GM12891 (cell line): ENCODE measurements at regions not wholly inside any gene's neighbourhood (a gene's known extent, or its start where the extent isn't known, plus 50 kb on each side); places are given as distances from the start of the nearest gene placed in this dataset.

Source experiments
- DNase-seq: peaks from one replicate; pipeline ENCODE4 v3.0.0; 2011; ENCODE audit warnings: low spot score; ENCODE audit not compliant: insufficient read length
- FAIRE-seq: peaks from 2 replicates; lab custom pipeline; 2011; peaks lifted over from hg19 to GRCh38; lab: Jason Lieb, UNC
- PAX5 ChIP-seq: IDR thresholded peaks from 2 replicates; pipeline ENCODE4 v1.6.1; 2011; ENCODE audit warnings: low read length, moderate library complexity, mild to moderate bottlenecking; ENCODE audit not compliant: insufficient read depth, severe bottlenecking
- POLR2A ChIP-seq: IDR thresholded peaks from 2 replicates; pipeline ENCODE4 v1.6.1; 2011; ENCODE audit warnings: low read depth, low read length, control low read depth
- POLR2AphosphoS5 ChIP-seq: IDR thresholded peaks from 2 replicates; pipeline ENCODE4 v1.6.1; 2011; ENCODE audit warnings: low read depth, low read length, control low read depth
- POU2F2 ChIP-seq: IDR thresholded peaks from 2 replicates; pipeline ENCODE4 v1.6.1; 2011; ENCODE audit warnings: low read depth, mild to moderate bottlenecking, control low read depth, low read length, moderate library complexity
- SPI1 ChIP-seq: IDR thresholded peaks from 2 replicates; pipeline ENCODE4 v1.6.1; 2011; ENCODE audit warnings: low read depth, low read length, control low read depth
- TAF1 ChIP-seq: IDR thresholded peaks from 2 replicates; pipeline ENCODE4 v1.6.1; 2011; ENCODE audit warnings: low read depth, low read length, control low read depth

DNA sequence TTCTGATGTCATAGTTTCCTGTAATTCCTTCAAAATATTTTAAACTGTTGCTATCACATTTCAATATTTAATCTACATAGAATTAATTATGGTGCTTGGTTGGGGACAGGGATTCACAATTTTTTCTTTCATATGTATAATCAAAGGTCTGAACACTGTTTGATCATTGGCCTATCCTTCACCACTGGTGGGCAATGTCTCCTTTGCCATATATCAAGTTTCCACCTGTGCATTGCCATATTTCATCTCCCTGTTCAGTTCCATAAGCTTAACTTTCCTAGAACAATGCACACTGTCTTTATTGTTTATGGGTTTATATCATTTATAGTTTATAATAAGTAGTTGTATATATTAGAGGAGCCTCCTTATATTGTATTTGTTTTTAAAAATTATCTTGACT is 374.9 kb upstream of the PTBP2 start:
- DNase-seq (no peak), FAIRE-seq (no peak)
- TF ChIP-seq SPI1 (no peak), TAF1 (no peak), PAX5 (no peak), POLR2AphosphoS5 (no peak), POU2F2 (no peak), POLR2A (no peak)

DNA sequence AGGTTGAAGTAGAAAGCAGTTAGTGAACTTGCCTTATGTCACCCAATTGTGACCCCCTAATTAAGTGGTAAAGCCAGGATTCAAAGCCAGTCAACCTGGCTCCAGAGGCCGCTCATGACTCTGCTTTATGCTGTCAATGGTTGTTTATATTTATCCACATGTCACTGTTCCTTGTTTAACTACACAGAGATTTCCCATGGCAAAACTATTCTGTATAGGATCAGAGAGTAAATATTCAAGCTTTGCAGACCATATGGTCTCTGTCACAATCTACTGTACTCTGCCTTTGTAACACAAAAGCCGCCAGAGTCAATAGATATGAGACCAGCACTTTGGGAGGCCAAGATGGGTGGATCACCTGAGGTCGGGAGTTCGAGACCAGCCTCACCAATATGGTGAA is 371.7 kb upstream of the PTBP2 start:
- TF ChIP-seq TAF1 = no peak
- no peak for TF ChIP-seq PAX5
- no peak for TF ChIP-seq POU2F2
- TF ChIP-seq SPI1 = no peak
- no peak for TF ChIP-seq POLR2A
- TF ChIP-seq POLR2AphosphoS5 = no peak
- DNase-seq (no peak), FAIRE-seq (no peak)

GRCh38 chr1:96352733-96353132 is 368.9 kb upstream of the PTBP2 start:
- no peak for DNase-seq
- no peak for TF ChIP-seq POU2F2
- no peak for TF ChIP-seq PAX5
- TF ChIP-seq TAF1 = no peak
- no peak for TF ChIP-seq POLR2A
- TF ChIP-seq POLR2AphosphoS5 = no peak
- no peak for TF ChIP-seq SPI1
- FAIRE-seq = no peak

DNA sequence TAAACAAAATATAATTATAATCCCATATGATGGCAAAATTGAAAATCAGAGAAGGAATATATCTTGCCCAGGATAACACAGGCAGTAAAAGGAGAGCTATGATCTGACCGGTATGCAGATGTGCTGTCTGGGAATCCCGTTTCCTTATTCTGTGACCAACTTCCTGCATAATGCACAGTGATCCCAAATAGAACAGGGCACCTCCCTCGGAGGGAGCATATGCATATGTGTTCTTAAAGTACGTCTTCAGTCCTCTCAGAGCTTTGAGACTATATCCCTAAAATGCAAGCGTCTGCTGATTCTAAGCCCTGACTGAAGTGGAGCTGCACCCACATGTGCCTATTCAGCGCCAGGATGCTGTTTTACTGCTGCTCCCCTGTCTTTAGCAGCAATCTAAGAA is 366.1 kb upstream of the PTBP2 start:
- DNase-seq = no peak
- TF ChIP-seq SPI1 (no peak), POLR2A (no peak), TAF1 (no peak), POU2F2 (no peak), PAX5 (no peak), POLR2AphosphoS5 (no peak)
- FAIRE-seq = no peak

- FAIRE-seq (no peak), DNase-seq (no peak)
- TF ChIP-seq PAX5 = no peak
- no peak for TF ChIP-seq SPI1
- no peak for TF ChIP-seq TAF1
- TF ChIP-seq POU2F2 = no peak
- no peak for TF ChIP-seq POLR2AphosphoS5
- TF ChIP-seq POLR2A = no peak
Measured at GRCh38 chr1:96355961-96356360, 365.6 kb upstream of the PTBP2 start.

DNA sequence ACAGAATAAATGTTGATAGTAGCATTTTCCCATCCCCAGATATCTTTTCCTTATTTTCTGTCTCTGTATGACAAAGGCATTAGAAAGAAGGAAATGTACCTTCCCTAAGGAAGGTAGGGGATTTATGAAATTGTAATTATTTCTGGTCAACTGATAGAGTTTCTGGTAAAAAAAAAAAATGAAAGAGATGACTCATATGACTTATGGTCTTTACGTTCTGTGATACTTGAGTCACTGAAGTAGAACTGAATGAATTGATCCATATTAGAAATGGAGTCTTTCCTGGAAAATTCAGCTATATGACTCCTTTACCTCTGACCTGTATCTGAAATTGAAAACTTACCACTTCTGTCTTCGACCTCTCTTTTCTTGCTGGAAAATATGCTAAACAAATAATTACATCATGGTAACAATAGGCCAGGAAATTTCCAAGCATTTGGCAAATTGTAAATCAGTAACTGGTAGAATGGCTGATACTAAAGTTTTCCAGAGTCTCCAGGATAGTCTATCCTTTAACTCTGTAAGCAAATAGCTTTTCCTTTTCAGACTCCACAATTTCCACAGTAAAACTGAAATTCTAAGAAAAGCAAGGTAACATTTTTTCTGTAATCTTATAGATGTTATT is 364.3 kb upstream of the PTBP2 start:
- no peak for TF ChIP-seq POLR2AphosphoS5
- TF ChIP-seq SPI1 = no peak
- TF ChIP-seq POLR2A = no peak
- no peak for TF ChIP-seq TAF1
- no peak for TF ChIP-seq POU2F2
- TF ChIP-seq PAX5 = no peak
- no peak for FAIRE-seq
- DNase-seq = no peak

DNA sequence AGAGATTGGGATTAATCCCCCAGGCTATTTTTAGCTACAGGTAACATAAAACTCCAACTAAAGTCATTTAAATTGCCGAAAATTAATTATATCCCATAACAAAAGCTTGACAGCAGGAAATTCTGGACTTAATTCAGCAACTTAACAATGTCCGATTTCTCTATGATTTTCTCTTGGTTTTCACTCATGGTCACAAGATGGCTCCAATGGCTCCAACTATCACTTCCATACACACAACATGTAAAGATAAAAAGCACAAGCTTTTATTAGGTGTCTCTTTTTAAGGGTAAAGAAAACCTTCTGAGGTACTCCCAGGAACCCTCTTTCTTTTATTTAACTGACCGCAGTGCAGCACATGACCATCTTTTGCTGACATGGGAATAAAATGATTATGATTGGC is 363.5 kb upstream of the PTBP2 start:
- FAIRE-seq = no peak
- DNase-seq = no peak

DNA sequence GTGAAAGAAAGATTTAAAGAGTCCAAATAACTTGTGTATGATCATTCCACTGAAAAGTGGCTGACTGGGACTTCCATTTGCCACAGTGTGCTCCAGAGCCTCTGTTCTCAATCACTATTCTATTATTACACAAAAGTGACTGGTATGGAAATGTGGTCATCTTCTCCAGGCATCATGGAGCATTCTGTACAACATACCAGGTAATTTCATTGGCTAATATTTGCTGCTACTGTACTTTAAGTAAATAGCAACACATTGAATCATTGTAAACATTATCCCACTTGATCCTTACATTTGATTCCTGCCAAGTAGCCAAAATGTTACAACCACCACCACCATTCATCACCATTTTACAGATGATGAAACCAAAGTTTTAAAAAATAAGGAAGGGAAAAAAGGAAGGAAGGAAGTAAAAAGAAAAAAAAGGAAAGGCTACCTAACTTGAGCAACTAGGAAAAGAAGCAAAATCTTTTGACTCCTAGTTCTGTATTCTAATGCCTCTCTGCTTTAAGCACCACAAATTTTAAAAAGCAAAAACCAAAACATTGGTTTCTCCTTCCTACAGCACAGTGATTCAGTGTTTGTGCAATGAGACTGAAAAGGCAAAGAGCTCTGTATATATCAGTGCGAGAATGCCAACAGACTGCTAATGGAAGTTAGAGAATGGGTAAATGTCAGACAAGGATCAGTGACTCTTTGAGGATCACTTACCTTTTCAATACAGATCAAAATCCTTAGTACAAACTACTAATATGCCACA is 361.4 kb upstream of the PTBP2 start:
- FAIRE-seq (no peak), DNase-seq (no peak)
- TF ChIP-seq POLR2A = no peak
- no peak for TF ChIP-seq POLR2AphosphoS5
- no peak for TF ChIP-seq SPI1
- TF ChIP-seq PAX5 = no peak
- TF ChIP-seq POU2F2 = no peak
- no peak for TF ChIP-seq TAF1

More for the DNA sequence above, 363.5 kb upstream of the PTBP2 start:
- TF ChIP-seq POLR2A = no peak
- no peak for TF ChIP-seq SPI1
- no peak for TF ChIP-seq PAX5
- TF ChIP-seq POU2F2 = no peak
- no peak for TF ChIP-seq POLR2AphosphoS5
- TF ChIP-seq TAF1 = no peak

DNA sequence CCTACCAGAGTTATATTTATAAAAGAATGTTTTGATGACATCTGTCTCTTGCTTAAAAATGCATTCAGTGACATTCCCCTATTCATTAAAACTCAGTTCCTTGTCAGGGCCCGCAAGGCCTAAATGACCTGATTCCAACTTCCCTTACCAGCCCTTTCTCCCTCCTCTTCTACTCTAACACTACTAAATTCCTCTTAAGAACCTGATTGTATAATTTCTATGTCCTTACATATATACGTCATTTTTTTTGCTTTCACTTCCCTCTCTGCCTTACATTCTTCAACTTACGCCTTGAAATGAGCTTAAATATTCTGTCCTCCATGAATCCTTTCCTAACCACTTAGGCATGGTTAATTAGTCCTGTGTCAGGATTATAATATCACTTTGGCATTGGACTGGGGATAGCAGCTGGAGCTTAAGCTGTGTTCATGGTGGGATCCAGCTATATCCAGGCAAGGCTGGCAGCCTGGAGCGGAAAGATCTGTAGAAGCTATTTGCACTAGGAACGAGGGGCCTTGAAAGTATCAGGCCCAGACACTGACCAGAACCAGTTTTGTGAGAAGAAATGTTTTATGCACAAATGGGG is 360.2 kb upstream of the PTBP2 start:
- DNase-seq (no peak), FAIRE-seq (no peak)
- TF ChIP-seq POLR2AphosphoS5 (no peak), PAX5 (no peak), POLR2A (no peak), TAF1 (no peak), POU2F2 (no peak), SPI1 (no peak)

GRCh38 chr1:96361961-96362360 is 359.6 kb upstream of the PTBP2 start:
- DNase-seq (no peak), FAIRE-seq (no peak)
- TF ChIP-seq SPI1 (no peak), TAF1 (no peak), POLR2A (no peak), POLR2AphosphoS5 (no peak), PAX5 (no peak), POU2F2 (no peak)
